ENCODE measurements at regions not wholly inside any gene's neighbourhood (a gene's known extent, or its start where the extent isn't known, plus 50 kb on each side); places are given as distances from the start of the nearest gene placed in this dataset.
"Not testable (repeated sequence)": the region's sequence is repeated elsewhere in the genome, so short reads cannot be mapped to it uniquely, and the experiment has no call there.

DNA sequence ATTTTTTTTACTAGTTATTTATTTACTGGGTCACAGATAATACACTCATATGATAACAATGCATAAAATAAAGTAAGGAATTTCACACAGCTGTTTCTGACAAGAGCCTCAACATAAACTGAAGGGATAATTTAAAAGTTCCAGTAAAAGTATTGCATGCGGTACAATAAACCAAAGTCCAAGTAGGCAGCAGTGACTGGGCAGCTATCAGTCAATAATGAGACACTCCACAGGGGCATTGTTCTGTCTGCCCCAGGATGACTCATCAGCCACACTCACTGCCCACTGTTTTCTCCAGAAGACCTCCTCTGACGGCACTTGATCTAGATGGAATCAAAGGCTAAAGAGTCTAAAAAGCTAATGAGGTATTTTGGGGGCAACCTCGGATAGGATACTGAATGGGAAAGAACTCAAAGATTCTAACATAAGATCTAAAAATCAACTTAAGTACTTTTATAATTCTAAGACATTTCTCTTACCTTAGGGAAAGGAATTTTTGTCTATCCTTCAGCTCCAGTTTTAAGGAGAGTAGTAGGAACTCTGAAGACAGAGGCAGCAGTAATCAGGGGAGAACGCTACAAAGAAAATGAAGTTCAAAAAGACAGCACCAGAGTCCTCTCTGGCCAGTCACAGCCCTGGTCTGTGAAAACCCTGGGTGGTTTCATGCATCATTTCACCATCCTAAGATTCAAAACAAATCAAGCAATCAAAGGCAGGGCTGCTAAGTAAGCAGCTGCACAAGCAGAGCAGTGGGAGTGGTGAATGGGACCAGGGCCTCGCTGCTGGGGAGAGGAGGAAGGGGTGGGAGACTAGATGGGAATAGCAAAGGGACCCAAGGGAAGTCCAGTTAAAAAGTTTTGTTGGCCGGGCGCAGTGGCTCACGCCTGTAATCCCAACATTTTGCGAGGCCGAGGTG lies 175.1 kb downstream of the AVL9 start:
- TF ChIP-seq, protein P1, sequence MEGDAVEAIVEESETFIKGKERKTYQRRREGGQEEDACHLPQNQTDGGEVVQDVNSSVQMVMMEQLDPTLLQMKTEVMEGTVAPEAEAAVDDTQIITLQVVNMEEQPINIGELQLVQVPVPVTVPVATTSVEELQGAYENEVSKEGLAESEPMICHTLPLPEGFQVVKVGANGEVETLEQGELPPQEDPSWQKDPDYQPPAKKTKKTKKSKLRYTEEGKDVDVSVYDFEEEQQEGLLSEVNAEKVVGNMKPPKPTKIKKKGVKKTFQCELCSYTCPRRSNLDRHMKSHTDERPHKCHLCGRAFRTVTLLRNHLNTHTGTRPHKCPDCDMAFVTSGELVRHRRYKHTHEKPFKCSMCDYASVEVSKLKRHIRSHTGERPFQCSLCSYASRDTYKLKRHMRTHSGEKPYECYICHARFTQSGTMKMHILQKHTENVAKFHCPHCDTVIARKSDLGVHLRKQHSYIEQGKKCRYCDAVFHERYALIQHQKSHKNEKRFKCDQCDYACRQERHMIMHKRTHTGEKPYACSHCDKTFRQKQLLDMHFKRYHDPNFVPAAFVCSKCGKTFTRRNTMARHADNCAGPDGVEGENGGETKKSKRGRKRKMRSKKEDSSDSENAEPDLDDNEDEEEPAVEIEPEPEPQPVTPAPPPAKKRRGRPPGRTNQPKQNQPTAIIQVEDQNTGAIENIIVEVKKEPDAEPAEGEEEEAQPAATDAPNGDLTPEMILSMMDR (IDR thresholded peaks at IDR 0.05; ENCODE audit: insufficient read depth, low read length, missing control alignments) = no peak
- DNase-seq (ENCODE audit: low read depth, low spot score) = no peak
- H3K4me3 ChIP-seq (ENCODE audit: low read depth, low read length) = no peak overlapping the region
- CTCF ChIA-PET = no interaction called here
- POLR2A ChIA-PET = no interaction called here

DNA sequence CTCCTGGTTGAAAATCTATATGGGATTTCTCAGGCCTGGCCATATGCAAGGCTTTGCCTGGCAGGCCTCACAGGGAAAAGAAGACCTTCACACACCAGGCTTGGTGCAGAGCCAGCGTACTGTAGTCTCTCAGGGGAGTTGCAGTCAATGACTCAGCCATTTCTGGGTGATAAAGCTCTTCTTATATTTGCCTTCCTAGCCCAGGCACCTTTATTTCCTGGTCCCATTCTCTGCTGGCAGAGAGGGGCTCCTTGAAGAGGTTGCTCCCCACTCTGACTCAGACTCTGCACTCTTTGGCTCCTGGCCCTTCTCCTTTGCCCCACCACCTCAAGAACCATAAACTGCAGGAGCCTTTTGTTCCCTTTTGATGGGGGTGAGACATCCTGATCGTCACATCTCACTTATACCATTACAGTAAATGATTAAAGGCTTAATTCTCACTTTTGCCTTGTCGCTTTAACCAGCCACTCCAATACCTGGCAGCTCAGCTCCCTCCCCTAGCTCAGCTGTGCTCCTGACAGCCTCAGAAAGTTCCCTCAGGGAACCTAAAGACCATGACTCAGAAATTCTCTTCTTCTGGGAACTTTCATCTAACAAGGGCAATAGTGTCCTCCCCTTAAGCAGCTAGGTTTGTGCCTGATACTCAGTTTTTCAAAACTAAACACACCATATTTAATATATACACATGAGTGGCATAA lies 174.0 kb downstream of the AVL9 start:
- POLR2A ChIA-PET; DNase-seq (ENCODE audit: low read depth, low spot score); CTCF ChIA-PET; H3K4me3 ChIP-seq (ENCODE audit: low read depth, low read length): not testable (repeated sequence)

DNA sequence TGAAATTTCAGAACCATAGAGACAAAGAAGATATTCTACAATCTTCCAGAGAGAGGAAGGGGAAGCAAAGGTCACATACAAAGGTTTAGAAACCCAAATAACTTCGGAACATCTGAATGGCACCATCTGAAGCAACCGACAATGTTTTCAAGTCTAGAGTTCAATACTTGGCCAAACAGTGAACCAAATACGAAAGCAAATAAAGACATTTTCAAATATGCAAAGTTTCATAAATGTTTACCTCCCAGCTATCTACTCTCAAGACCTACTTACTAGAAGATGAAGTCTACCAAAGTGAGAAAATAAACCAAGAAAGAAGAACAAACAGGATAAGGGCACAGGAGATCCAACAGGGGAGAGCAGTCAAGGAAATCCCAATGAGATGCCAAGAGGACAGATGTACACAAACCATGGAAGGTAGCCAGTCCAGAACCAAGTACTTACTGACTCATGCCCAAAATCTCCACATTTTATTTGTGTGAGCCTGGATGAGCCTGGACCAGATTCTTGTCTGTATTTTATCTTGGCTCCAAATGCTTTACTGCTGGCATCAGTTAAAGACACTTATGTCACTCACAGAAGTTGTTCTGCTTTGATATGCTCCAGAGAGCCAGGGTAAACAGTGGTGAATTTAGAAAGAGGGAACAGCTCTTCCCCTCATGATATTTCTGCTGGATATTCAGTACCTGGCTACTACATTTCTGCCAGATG lies 173.3 kb downstream of the AVL9 start:
- H3K4me3 ChIP-seq (ENCODE audit: low read depth, low read length); POLR2A ChIA-PET; CTCF ChIA-PET; DNase-seq (ENCODE audit: low read depth, low spot score): not testable (repeated sequence)

DNA sequence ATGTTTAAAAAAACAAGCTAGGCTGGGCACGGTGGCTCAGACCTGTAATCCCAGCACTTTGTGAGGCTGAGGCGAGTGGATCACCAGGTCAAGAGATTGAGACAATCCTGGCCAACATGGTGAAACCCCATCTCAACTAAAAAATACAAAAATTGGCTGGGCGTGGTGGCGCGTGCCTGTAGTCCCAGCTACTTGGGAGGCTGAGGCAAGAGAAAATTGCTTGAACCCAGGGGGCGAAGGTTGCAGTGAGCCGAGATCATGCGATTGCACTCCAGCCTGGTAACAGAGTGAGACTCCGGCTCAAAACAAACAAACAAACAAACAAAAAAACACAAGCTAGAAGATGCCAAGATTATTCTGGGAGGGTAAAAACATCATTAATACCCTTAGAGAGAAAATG lies 172.3 kb downstream of the AVL9 start:
- POLR2A ChIA-PET; H3K4me3 ChIP-seq (ENCODE audit: low read depth, low read length); DNase-seq (ENCODE audit: low read depth, low spot score); CTCF ChIA-PET: not testable (repeated sequence)

DNA sequence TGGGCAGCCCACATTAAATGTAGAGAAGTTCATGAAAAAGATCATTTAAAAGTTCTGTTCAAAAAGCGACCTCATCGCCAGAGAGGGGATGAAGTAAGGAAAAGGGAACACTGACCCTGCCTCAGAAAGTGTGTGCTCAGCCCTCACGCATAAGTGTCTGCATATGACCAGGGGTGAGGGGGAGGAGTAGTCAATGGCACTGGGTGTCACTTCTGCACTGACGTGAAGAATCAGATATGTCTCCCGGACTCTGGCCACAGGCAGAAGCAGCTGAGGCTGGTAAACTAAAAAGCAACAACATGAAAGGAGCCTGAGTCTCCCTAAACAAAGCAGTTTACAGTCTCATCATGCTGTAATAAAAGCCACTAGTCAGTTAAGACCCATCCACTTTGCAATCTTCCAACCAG lies 168.5 kb downstream of the AVL9 start:
- H3K4me3 ChIP-seq (ENCODE audit: low read depth, low read length); POLR2A ChIA-PET; DNase-seq (ENCODE audit: low read depth, low spot score); CTCF ChIA-PET: not testable (repeated sequence)

DNA sequence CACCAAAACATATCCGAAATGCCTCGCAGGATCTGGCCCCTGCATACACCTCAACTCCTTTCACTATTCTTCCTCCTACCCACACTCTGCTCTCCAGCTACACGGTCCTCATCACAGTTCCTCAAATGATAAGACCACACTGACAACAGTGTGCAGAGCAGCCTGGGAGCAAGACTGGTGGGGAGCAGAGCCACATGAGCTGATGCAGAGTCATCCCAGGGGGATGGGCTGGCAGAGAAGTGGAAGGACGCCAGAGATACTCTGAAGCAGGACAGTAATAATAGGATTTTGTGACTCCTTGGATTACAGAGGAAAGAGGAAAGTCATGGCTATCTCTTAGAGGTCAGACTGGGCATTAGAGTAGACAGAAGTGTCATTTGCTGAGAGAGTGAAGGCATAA lies 167.2 kb downstream of the AVL9 start:
- POLR2A ChIA-PET; DNase-seq (ENCODE audit: low read depth, low spot score); CTCF ChIA-PET; H3K4me3 ChIP-seq (ENCODE audit: low read depth, low read length): not testable (repeated sequence)

DNA sequence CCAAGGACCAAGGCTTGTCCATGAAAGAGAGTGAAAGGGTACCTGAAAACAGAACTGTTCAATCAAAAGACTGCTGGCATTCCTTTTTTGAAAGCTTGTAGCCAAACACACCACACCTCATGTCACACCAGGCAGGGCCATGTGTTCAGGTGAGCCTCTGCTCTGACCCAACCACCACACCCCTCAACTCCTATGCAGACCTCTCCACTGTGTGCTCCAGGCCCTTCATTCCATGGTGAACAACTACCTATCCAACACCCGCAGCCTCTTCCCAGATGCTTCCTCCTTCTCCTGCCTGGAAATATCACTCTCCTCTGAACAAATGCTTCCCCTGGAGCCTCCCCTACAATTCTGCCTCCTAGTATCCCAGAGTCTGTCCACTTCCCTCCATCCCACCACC lies 166.6 kb downstream of the AVL9 start:
- H3K4me3 ChIP-seq (ENCODE audit: low read depth, low read length) = no peak overlapping the region
- TF ChIP-seq, protein P1 (IDR thresholded peaks at IDR 0.05; ENCODE audit: insufficient read depth, low read length, missing control alignments) = no peak
- no peak for DNase-seq (ENCODE audit: low read depth, low spot score)
- ChIA-PET POLR2A (no interaction called here), CTCF (no interaction called here)

DNA sequence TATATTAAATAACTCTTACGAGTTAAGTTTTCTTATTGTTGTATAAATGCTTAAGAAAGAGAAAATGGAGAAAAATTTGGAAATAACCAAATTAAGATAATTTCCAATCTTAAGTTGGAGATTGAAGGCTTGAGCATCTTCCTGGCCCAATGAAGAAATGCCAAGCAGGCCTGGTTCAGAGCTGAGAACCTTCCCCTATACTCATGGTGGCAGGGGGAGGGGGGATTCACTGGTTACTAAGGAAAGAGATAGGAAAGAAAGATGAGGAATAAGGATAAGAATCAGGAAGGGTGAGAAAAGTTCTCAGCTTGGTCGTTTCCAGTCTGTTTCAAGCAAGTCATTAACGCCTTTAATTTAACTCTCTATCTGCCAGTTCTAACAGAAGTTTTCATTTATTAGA lies 166.2 kb downstream of the AVL9 start:
- TF ChIP-seq, protein P1 (IDR thresholded peaks at IDR 0.05; ENCODE audit: insufficient read depth, low read length, missing control alignments) = no peak
- DNase-seq (ENCODE audit: low read depth, low spot score) = no peak
- no peak overlapping the region for H3K4me3 ChIP-seq (ENCODE audit: low read depth, low read length)
- ChIA-PET CTCF (no interaction called here), POLR2A (no interaction called here)

DNA sequence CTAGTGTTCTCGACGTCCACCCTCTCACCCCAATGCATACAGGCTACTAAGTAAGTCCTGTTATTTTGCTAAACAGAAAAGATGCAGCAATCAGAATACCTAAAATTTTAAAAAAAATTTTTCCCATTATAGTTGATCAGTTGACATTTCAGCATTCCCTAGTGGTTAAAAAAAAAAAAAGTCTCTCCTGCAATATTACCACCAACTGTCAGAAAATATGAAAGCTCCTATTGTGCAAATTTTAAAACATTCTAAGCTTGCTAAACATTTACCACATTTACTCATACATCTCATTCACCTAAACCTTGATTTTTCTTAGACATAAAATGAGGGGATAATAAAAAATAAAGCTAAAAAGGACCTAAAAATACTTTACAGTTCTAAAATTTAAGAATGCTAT lies 165.6 kb downstream of the AVL9 start:
- no peak overlapping the region for H3K4me3 ChIP-seq (ENCODE audit: low read depth, low read length)
- POLR2A ChIA-PET = no interaction called here
- CTCF ChIA-PET = no interaction called here
- TF ChIP-seq, protein P1 (IDR thresholded peaks at IDR 0.05; ENCODE audit: insufficient read depth, low read length, missing control alignments) = no peak
- DNase-seq (ENCODE audit: low read depth, low spot score) = no peak
